HG03135 (cell line): ENCODE measurements at regions not wholly inside any gene's neighbourhood (a gene's known extent, or its start where the extent isn't known, plus 50 kb on each side); places are given as distances from the start of the nearest gene placed in this dataset.

Experiments
- ATAC-seq: cut with Tn5 transposase; IDR thresholded peaks from one replicate; pipeline ENCODE4 v1.9.1; 2021; ENCODE audit warnings: mild to moderate bottlenecking, moderate library complexity; ENCODE audit not compliant: unreplicated experiment

DNA sequence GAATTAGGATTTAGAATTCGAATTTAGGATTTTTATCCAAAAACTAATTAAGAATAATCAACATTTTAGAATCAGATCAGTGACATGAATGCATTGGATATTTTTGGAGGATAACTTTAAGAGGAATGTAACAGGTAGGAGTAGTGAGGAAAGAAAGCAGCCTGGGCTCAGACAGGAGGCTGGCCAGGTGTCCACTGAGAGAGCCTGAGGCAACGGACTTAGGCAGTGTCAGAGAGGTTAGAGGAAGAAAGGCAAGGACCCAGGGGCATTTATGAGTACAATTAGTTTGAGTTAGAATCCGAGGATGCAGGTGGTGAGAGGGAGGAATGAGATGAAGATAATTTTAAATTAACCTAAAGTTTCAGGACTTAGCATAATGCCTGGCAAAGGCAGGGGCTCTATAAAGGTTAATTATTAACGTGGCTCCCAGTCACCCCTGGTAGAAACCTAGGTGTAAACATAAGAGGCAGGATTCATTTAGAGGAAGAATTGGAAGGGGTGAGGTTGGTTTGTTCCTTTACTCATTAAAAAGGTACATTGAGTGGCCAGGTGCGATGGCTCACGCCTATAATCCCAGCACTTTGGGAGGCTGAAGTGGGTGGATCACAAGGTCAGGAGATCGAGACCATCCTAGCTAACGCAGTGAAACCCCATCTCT is 507.1 kb downstream of the TMEM182 start:
- ATAC-seq: no peak

DNA sequence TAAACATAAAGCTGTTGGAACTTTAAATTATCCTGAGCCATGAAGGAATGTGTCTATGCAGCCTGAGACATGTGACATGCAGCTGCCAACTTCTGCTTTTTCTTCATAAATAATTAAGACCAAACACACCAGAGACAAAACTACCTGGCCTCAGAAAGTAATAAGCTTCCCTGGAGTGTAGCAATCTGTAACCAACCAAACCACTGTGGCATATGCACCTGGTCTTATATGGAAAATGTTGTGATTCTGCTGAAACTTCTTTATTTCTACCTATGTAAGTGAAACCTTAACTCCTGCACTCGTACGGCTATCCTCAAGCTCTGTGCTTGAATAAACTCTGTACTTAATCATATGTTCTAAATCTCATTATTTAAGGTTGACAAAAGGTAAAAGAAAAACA is 515.0 kb downstream of the TMEM182 start:
- ATAC-seq: no peak

DNA sequence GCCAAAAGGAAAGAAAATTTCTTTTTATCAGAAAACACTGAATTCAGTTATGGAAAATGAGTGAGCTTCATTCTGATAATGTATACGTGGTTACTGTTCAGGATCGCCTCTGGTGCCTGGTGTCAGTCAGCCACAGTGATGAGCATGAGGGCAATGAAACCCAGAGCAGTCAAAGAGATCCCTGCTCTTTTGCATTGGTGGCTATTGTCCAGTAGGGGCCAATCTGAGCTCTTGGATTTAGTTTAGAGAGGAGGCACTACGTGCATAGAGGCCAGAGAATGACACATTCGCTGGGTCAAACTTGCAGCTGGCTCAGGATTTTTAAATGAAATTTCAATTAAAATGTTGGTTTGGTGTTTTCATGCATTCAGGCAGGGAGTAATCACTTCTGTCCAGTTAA is 522.9 kb downstream of the TMEM182 start:
- ATAC-seq: no peak

DNA sequence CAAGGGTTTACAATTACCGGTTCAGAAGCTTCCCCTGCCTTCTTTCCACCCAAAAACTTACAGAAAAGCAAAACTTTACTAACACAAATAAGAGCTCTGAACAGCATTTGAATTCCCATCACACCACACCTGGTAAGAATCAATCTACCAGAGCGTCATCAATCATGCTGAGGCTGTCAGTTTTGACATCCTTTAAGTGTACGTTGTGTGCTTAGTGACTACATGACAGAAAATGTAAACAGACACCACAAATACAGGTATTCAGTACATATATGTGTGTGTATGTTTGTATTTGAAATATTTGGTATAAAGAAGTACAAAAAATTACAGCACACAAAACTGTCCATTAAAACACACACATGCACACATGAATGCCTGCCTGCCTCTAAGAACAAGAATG is 523.5 kb downstream of the TMEM182 start:
- no peak for ATAC-seq

DNA sequence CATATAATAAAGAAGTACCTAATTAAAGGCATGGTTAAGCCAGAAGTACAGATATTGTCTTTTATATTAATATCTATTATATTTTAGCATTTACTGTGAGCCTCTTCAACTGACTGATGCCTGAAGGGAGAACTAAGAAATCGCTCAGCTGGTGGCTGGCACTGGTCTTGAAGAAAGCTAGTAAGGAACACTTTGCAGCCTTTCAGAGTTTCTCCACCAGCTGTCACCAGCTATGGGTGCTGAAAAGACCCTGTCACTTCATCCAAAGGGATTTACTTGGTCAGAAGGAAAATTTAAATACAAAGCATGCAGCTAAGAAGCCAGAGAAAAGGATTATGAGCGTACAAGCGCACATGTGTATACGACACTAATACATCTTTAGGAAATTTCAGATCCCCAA is 525.9 kb downstream of the TMEM182 start:
- ATAC-seq: no peak

DNA sequence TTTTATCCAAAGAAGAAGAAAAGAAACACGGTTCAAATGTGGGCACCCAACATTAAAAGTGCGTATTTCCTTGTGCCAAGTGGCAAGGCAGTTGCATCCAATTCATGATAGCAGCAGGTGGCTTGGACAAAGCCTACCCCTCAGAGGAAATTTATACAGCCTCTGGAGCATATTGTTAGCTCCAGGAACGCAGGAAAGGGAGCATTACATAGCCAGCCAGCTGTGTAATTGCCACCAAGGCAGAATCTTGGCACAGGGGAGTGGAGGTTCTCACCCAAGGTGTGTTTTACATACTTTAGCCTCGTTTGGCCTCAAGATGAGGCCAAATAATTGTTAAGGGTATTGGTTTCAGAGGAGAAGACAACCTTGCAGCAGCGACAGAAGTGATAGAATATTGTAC is 526.9 kb downstream of the TMEM182 start:
- ATAC-seq: no peak

DNA sequence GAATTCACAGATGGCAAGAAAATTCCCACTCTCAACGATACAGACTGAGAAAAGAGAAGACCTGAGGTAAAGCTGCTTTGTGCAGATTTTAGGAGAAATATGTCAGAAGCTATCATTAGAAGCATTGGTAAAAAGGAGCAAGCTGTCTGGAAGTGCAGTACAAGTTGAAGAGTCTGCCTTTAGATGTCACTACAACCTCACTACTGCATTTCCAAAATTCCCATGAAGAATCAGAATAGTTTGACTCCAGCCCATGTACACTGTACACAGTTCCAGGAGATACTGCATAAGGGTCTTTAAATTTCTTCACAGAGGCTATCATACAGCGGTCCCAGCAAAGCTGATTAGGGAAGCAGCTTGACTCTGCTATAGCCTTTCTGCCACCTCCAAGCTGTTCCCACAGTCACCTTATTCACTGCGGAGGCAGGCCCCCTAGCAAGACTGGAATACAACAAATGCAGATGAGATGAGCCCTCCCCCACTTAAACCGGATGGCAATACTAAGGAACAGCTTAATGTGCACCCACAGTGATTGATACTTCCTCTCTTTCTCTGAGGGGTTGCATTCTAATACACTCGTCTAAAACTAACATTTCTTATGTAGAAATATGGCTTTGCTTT is 527.4 kb downstream of the TMEM182 start:
- ATAC-seq: no peak

DNA sequence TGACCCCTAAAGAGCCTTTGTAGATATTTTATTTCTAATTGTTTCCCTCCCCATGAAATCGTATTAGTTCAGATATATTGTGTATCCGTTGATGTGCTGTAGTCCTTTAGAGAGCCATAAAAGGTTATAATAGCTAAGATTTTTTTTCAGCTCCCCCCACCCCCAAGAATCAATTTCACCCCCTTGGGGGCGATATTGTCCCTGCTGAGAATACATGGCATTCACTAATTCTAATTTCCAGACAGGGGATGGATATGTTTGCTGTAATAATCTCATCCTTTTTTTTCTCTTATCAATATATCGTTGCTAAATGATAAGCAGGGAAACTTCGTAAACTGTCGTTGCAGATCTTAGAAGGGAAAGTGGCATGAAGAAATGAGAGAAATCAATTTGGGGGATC is 530.7 kb downstream of the TMEM182 start:
- no peak for ATAC-seq

DNA sequence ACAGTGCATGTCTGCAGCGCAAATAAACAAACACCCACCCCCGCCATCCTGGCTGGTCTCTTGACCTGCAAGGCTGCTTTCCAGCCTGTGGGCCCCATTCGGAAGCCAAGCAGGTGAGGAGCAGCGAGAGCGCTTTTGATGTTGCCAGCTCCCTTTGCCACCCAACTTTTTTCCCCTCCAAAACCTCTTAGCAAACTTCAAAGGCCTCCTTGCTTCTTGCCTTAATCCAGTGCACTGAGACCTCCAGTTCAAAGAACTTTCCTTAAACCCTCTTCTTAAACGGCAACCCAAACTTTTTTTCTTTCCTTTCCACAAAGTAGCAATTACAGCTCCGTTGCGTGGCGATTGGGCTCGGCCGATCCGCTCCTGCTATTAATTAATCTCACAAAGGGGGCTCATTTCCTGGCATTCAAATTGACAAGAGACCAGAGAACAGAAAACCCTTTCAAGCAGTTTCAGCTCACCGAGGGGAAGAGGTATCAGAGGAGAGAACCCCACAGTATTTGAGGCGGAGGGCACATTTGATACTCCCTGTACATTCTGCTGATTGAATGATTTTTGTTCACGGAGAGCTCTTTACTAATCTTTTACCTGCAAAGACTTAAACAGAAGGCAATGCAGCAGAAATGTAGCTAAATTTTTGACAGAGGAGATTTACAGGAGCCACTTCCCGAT is 531.4 kb downstream of the TMEM182 start:
- no peak for ATAC-seq

DNA sequence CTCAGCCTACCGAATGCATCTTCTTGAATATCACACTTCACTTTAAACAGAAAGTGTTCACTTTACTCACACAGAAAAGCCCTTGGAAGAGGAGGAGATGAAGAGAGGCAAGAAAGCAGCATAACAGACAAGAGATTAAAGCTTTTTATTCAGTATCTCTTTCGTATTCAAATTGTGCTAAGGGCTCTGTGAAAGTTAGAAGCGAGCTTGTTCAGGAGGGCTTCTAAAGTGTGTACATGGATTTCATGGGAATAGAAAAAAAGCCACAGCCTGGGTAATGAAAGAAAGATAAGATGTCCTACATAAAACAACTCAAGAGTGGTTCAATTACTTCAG is 531.9 kb downstream of the TMEM182 start:
- ATAC-seq: no peak

DNA sequence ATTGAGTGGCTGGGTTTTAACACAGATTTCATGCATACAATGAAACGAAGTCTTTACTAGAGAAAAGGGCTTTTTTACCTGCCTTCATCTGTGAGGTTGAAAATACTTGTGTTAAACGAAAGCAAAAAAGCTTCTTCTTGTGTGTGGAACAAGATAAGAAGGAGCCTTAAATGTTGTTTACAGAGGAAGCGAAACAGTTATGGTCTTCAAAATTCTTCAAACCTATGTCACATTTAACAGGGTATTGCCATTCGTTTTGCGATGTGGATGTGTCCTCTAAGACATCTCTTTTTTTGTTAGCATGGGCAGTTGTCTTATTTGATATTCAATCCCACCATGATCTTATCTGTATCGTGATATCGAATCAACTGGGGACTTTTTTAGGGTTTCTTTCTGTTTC is 532.6 kb downstream of the TMEM182 start:
- no peak for ATAC-seq

DNA sequence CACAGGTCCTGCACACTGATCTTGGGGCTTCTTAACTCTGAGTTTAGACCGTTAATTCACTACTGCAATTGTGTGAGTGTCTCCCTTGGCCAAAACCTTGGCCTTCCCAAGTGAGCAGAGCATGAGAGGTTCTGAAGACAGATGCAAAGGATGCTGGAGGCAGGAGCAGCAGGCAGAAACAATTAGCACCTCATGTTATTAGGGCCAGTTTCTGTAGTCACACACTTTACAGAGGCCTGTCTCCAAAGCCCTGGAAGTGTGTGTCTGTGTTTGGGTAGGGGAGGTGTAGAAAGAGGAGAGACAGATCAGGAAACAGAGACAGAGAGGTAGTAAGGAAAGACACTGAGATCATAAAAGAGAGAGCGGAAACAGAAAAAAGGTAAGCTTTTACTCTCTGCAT is 533.8 kb downstream of the TMEM182 start:
- no peak for ATAC-seq

DNA sequence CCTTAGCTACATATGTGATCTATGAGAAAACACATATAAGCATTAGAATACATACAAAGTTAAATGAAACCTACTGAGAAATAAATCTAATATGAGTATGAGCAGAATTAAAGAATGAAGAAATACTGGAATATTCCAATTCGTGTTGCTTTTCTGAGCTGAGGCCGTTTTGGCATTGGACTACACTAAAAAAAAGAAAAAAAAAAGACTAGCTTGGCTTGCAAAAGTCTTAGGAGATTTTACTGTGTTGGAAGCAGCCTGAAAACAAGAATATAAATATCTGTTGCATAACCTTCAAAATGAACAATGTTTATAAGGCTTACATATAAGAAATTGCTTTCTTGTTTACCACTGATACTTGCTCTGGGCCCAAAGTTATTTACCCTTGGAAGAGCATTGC is 562.8 kb downstream of the TMEM182 start:
- no peak for ATAC-seq

DNA sequence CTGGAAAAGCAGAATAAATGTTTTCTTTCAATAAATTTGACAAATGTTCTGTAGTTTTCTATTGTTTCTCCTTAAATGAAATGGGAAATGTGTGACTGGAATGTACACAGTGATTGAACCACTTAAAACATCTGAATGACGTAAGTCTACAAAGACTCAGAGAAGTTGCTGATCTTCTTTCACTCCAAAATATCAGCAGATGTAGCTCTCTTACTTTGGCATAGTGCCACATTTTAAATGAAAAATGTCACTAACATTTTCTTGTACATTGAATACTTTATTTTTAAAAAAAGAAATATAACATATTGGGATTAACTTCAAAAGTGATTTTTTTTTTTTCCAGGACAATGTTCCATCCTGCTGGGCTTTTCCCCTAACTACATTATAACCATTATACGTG is 565.6 kb downstream of the TMEM182 start:
- ATAC-seq: no peak

DNA sequence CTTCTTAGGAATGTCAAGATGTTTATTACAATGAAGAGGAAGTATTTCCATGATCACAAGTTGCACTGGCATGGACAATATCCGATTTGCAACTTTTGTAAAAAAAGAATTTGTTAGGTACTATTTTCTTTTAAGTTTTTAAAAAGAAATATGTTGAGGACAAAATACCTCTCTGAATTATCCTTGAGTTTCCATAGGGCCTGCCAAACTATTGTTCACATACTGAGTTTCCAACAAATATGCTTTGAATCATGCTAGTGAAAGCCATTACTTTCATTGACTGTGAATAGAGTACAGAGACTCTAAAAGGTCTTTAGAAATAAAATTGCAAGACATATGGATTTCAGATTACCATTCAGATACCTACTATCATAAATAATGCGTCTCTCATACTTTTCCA is 566.1 kb downstream of the TMEM182 start:
- ATAC-seq: no peak

DNA sequence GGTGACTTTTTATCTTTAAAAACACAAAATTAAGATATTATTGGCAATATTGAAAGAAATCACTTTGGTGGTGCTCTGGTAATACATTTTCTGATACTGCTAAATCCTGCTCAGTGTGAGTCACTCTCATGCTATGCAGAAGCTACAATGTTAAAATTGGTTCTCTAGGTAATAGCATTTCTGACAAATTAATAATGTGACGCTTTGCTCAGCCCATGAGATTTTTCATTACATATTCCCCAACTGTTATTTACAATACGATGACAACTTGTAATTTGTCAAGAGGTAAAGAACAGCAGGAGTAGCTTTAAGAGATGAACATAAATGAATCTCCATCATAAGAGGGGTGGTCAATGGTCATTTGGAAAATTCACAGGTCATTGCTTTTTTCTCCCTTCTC is 573.6 kb downstream of the TMEM182 start:
- no peak for ATAC-seq

DNA sequence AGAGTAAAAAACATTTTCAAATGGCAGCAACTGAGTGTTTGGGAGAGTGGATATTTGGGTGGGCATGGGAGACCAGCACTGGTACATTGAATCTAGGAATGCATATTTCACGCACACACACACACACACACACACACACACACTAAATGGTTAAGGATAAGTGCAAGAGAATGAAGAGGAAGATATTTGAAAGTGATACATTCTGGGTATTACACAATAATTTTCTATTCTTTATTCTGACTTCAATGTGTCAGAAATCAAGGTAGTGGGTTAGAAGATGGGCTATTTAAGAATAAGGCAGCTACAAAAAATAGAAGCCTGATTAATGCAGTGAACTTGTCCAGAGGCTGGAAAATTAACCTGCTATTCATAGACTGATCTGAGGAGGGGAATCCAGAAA is 577.0 kb downstream of the TMEM182 start:
- no peak for ATAC-seq

DNA sequence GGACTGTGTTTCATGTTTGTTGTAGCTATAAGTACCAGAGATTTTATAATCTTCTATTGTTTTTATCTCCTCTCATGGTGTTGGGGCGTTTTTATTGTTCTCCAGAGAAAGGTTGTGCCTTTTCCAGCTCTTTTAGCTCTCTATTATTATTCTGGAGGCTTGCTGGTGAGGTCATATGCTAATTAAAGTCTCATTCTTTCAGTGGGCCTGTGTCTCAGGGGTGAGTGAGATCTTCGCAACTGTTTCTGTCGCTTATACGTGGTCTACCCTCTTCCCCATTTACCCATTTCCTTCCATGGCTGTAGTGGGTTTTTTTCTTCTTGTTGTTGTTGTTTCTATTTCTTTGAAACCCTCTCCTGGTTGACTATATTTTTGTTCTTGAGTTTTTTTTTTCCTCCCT is 584.9 kb downstream of the TMEM182 start:
- ATAC-seq: no peak

DNA sequence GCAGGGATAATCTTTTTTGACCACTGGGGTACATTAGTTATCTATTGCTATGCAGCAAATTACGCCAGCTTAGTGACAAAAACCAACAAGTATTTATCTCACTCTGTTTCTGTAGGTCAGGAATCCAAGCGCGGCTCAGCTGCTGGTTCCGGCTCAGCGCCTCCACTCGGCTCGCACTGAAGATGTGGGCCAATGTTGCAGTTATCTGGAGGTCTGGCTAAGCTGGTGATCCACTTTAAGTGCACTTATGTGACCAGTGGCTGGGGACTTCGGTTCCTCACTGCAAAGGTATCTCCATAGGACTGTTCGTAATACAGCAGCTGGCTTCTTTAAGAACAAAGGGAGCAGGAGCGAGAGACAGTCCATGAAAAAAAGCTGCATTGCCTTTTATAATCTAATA is 591.9 kb downstream of the TMEM182 start:
- no peak for ATAC-seq

DNA sequence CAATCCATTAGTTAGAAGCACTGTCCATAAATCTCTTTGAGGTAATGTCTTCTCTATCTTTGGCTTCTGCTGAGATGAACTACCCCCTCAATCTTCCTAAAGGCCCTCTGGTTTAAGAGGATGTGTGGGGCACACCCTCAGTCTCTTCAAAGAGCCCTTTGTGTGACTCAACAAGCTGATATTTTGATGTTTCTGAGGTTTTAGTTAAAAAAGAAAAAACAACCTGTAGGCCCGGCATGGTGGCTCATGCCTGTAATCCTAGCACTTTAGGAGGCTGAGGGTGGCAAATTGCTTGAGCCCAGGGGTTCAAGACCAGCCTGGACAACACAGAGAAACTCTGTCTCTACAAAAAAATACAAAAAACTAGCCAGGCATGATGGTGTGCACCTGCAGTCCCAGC is 593.5 kb downstream of the TMEM182 start:
- ATAC-seq: no peak

DNA sequence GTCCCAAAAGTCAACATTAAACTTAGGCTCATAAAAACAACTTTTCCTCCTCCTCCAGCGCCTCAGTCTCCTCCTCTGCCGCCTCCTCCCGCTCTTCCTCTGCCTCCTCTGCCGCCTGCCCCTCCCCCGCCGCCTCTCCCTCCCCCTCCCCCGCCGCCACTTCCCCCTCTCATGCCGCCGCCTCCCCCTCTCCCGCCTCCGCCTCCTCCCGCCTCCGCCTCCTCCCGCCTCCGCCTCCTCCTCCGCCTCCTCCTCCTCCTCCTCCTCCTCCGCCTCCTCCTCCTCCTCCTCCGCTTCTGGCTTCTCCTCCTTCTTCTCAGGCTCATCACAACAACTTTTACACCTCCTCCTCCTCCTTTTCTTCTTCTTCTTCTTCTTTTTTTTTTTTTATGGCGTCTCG is 599.9 kb downstream of the TMEM182 start:
- ATAC-seq: no peak

DNA sequence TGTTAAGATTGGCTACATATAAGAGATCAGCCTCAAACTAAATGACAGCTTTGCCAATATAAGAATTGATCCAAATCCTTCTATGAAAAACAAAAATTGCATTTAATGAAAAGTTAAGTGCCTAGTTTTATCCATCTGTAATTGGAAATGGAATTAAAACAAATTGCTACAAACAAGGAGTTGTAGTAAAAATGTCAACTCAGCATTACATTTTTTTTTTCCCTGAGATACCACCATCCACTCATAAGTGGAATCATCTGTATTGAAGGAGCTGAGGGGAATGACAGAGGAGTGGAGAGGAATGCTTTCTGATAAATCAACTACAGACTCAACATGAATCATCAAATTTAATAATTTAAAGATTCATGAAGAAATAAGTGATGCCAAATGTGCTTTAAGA is 601.8 kb downstream of the TMEM182 start:
- no peak for ATAC-seq

DNA sequence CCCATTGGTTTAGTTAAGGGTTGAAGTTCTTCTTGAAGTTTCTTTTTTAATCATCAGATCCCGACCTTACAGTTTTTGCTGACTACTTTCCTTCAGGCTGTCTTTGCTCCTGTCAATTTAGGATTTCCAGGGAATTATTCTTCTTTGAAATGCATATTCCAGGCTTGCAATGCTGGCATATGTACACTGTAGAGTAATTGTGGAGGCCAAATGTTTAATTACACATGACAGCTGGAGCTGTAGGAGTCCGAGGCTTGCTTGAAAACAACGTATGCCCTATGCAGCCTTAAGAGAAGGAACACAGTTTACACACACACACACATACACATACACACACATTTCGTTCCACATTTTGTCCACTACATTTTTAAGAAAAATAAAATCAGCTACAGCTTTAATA is 602.3 kb downstream of the TMEM182 start:
- no peak for ATAC-seq
